Urothelium cell line (cell line): ENCODE measurements at regions not wholly inside any gene's neighbourhood (a gene's known extent, or its start where the extent isn't known, plus 50 kb on each side); places are given as distances from the start of the nearest gene placed in this dataset.

ENCODE experiments used
- DNase-seq: peaks from one replicate; pipeline ENCODE4 v3.0.0; 2011; ENCODE audit warnings: low spot score, mixed read lengths
- FAIRE-seq: peaks from 2 replicates; lab custom pipeline; 2011; peaks lifted over from hg19 to GRCh38; lab: Jason Lieb, UNC

GRCh38 chr1:239436286-239436685 lies 49.9 kb downstream of the CHRM3 start:
- FAIRE-seq (no peak), DNase-seq (no peak)

- FAIRE-seq (no peak), DNase-seq (no peak)
These were observed 51.5 kb downstream of the CHRM3 start for GRCh38 chr1:239437822-239438221.

GRCh38 chr1:239438891-239439290 lies 52.5 kb downstream of the CHRM3 start:
- no peak for FAIRE-seq
- no peak for DNase-seq

DNA sequence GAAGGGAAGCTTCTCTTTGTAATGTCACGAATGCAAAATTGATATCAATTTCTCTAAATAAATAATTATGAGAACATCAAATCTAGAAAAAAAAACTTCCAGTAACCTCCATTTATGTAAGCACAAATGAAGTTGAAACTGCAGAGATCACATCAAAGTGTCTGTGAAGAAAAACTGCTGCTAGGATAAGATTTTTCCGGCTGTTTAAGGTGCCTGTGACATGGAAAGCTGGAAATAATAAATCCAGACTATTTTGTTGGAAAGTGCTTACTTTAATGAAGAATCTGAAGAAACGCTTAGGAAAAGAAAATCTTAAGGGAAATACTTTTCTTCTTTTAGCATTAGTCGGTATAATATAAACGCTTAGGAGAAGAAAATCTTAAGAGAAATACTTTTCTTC lies 57.0 kb downstream of the CHRM3 start:
- no peak for FAIRE-seq
- no peak for DNase-seq

GRCh38 chr1:239446611-239447010 lies 60.2 kb downstream of the CHRM3 start:
- no peak for DNase-seq
- no peak for FAIRE-seq

- FAIRE-seq: no peak
- no peak for DNase-seq
These were observed 62.5 kb downstream of the CHRM3 start for GRCh38 chr1:239448911-239449310.

GRCh38 chr1:239455743-239456142 lies 69.4 kb downstream of the CHRM3 start:
- FAIRE-seq (no peak), DNase-seq (no peak)

- DNase-seq: no peak
These were observed 70.4 kb downstream of the CHRM3 start for GRCh38 chr1:239456788-239457187.

GRCh38 chr1:239457491-239458143 lies 71.2 kb downstream of the CHRM3 start:
- FAIRE-seq: no peak
- DNase-seq: no peak

More at GRCh38 chr1:239456788-239457187, 70.4 kb downstream of the CHRM3 start:
- FAIRE-seq: no peak

DNA sequence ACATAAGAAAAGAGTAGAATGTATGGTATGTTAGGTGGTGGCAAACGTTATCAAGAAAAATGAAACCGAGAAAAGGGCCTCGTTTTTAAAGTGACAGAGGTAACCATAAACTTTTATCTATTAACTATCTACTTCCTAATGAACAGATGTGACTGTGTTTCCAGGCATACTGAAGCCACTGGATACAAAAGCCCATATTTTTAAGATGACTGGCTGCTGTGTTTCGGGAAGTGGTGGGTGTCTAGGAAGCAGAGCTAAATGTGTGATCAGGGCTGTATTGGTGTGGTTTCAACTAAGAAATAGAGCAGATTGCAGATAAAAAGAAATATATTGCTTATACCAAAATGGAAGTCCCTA lies 71.8 kb downstream of the CHRM3 start:
- no peak for DNase-seq
- FAIRE-seq: no peak

DNA sequence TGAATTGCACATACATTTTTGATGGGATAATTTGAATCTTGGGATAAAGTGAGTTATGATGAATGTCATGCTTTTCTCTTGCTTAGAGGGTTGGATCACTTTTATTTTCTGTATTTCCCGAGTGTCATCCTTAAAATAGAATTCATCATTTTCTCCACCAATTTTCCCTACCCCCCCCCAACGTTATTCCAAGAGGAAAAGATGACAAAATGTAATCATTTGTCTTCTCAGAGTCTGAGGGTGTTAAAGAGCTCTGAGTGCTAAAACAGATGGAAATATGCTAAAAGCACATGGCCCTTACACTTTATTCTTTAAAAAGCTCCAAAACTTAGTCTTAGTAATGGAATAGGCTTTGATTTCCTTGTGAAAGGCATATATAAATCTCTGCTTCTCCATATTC lies 81.4 kb downstream of the CHRM3 start:
- no peak for FAIRE-seq
- no peak for DNase-seq

DNA sequence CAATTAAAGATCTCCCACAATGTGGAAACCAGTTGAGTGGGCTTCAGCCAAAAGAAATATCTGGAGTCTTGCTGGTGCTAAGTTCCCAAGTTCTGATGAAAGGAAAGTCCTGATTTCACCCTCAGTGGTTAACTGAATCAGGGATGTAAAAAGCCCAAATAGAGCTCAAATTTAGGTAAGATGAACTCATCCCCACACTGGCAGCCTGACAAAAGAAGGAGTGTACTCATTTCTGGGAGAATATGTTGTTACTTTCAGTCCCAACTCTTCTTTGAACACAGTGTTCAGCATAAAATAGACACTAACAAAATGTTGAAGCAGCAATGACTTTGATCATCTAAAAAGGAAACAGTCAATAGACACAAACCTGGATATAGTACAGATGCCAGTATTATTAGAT lies 91.7 kb downstream of the CHRM3 start:
- no peak for FAIRE-seq
- no peak for DNase-seq

DNA sequence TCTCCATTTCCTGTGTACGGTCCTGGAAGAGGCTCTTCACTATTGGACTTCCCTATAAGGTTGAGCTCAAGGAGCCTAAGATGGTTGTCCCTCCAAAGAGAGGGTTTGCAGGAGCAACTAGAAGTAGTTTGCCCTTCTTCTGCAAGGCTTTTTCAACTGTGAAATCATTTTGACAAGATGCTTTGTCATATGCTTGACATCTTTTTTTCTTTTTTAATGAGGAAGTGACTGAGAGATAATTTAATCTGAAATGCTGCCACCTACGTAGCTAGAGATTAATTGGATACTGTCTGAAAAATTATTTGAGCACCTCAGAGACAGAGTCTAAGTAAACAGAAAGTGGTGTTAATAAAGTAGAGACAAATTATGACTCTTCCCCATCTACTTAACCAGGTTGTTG lies 97.0 kb downstream of the CHRM3 start:
- DNase-seq: no peak
- FAIRE-seq: no peak

GRCh38 chr1:239493811-239494414 lies 107.5 kb downstream of the CHRM3 start:
- no peak for DNase-seq
- FAIRE-seq: no peak

GRCh38 chr1:239505094-239505493 lies 118.7 kb downstream of the CHRM3 start:
- no peak for DNase-seq
- FAIRE-seq: no peak

DNA sequence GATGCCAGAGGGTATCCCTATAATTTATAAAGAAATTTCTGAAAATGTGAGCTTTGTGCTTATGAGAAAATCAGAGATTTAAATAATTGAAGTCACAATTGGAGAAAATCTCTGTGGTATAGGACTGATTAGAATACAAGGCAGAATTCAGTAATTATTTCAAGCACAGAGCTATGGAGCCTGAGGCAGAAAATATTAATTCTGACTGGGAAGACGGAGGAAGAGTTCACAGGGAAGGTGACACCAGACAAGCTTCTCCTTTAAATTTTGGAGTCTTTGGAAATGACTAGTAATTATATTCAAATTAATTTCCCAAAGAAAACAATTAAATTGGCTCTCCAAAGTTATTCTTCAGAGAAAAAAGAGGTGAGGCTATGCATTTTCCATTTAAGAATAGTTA lies 121.5 kb downstream of the CHRM3 start:
- no peak for FAIRE-seq
- DNase-seq: no peak

DNA sequence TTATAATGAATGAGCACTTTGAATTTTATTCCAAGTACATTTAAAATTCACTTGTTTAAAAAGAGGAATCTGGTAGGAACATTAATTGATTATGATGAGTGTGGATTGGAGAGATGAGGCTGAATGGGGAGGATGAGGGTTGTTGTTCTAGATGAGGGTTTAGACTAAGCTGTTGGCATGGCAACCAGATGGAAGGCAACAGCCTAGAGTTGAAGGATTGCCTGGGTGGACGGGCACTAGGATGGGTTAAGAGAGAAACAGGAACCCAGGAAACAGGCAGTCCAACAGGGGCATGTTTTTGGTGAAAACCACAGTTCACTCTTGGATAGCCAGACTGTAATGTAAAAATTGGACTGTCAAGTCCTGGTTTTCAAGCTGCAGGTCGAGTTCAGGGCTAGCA lies 125.5 kb downstream of the CHRM3 start:
- no peak for DNase-seq
- no peak for FAIRE-seq

DNA sequence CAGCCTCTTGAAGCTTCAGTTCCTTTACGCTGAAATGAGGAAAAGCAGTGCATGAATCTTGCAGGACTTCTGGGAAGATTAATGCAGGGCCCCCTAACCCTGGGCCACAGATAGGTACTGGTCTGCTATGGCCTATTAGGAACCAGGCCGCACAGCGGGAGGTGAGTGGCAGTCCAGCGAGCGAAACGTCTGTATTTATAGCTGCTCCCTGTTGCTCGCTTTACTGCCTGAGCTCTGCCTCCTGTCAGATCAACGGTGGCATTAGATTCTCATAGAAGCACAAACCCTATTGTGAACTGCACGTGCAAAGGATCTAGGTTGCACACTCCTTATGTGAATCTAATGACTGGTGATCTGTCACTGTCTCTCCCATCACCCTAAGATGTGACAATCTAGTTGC lies 130.2 kb downstream of the CHRM3 start:
- FAIRE-seq (no peak), DNase-seq (no peak)

- FAIRE-seq: no peak
- no peak for DNase-seq
These were observed 140.0 kb downstream of the CHRM3 start for GRCh38 chr1:239526391-239526790.

DNA sequence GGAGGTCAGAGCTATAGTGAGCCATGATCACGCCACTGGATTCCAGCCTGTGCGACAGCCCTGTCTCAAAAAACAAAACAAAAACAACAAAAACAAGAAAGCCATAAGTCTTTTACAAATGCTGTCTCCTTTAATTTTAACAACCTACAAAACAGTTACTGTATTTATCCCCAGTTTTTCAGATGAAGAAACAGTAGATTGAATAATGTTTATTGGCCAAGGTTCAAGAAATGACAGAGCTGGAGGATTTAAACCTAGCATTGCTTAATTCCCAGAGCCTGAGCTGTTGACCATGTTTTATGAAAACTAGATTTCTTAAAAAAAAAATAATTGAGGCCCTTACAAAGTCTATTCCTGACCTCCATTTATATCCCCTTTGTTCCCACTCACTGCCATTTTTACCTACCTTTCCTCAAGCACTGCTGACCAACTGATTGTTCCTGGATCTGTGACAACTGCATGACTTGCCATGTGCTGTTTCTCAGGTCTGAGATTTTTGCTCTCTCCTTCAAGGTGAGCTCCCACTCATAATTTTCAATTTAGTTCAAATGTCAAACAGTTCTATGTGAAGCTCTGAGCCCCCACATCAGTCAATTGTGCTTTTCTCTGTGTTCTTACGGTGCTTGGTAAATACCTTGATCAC lies 140.8 kb downstream of the CHRM3 start:
- no peak for FAIRE-seq

DNA sequence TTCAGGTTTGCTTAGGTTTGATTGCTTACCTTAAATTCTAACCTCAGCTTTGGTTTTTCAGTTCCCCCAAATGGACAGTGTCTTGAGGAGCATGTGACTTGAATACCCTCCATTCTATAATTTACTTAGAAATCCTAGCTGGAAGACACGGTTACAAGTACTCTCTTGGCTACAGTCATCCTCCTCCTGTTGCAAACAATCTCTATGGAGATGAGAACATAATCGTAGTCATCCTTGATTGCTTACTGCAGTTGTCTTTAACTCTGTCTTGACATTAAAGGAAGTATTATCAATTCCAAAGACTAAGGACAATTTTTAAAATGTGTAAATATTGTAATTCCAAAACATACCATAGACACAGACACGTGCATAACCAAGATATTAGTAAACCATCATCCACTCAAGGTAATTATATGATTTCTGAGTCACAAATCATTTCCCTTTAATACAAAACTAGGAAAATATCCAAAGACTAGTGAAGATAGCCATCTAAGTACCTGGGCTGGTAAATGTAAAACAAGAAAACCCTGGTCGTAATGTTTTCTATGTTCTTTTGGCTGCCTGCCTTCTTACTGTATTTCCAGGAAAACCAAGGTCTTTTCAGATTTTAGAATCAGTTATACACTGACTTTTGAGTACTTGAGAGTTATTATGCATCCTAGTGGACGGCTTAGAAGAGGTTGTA lies 149.9 kb downstream of the CHRM3 start:
- DNase-seq: no peak
- FAIRE-seq: no peak

More for the DNA sequence above, 140.8 kb downstream of the CHRM3 start:
- no peak for DNase-seq

GRCh38 chr1:239537795-239538194 lies 151.4 kb downstream of the CHRM3 start:
- DNase-seq (no peak), FAIRE-seq (no peak)
